ENCODE measurements at regions not wholly inside any gene's neighbourhood (a gene's known extent, or its start where the extent isn't known, plus 50 kb on each side); places are given as distances from the start of the nearest gene placed in this dataset.

DNA sequence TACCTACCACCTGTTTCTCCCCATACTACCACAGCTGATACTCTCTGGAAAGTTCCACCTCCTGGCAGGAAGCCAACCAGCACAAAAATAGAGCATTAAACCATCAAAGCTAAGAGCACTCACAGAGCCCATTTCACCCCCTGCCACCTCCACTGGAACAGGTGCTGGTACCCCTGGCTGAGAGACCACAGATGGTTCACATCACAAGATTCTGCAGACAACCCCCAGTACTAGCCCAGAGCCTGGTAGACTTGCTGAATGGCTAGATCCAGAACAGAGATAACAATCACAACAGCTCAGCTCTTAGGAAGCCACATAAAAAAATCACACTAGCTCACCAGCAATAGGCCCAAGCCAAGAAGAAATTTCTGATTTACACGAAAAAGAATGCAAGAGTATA lies 855.2 kb downstream of the FSCB start:
- POLR2A ChIA-PET (ENCODE audit: low non-redundant PET): no interaction called here
- no peak for TF ChIP-seq EZH2 (IDR thresholded peaks at IDR 0.05; ENCODE audit: borderline replicate concordance, low read depth, low read length, poor library complexity, severe bottlenecking)
- TF ChIP-seq, protein P1, sequence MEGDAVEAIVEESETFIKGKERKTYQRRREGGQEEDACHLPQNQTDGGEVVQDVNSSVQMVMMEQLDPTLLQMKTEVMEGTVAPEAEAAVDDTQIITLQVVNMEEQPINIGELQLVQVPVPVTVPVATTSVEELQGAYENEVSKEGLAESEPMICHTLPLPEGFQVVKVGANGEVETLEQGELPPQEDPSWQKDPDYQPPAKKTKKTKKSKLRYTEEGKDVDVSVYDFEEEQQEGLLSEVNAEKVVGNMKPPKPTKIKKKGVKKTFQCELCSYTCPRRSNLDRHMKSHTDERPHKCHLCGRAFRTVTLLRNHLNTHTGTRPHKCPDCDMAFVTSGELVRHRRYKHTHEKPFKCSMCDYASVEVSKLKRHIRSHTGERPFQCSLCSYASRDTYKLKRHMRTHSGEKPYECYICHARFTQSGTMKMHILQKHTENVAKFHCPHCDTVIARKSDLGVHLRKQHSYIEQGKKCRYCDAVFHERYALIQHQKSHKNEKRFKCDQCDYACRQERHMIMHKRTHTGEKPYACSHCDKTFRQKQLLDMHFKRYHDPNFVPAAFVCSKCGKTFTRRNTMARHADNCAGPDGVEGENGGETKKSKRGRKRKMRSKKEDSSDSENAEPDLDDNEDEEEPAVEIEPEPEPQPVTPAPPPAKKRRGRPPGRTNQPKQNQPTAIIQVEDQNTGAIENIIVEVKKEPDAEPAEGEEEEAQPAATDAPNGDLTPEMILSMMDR (conservative IDR thresholded peaks at IDR 0.05; ENCODE audit: low read depth, low read length): no peak
- CTCF ChIA-PET: no interaction called here
- Histone ChIP-seq H3K27me3 (replicated peaks; ENCODE audit: insufficient read depth, low read depth, low read length, poor library complexity) (no peaks in the 10 kb centered on the region), H3K27ac (ENCODE audit: low read depth, low read length, poor library complexity, severe bottlenecking) (no peak overlapping the region), H3K9me3 (ENCODE audit: low read depth, low read length, poor library complexity, severe bottlenecking) (no peaks in the 10 kb centered on the region), H3K36me3 (ENCODE audit: insufficient read depth, low read length, poor library complexity, severe bottlenecking) (no peaks in the 10 kb centered on the region), H3K4me3 (ENCODE audit: low read depth, low read length, poor library complexity, severe bottlenecking) (no peak overlapping the region), H3K4me1 (ENCODE audit: insufficient read depth, low read length, poor library complexity, severe bottlenecking) (no peaks in the 10 kb centered on the region)
- no TSS peak for BruUV-seq (replicated peaks)
- no peak for DNase-seq (ENCODE audit: low spot score)
- intact Hi-C loops (cut with micrococcal nuclease; ENCODE audit: unreplicated experiment): no loop called here

DNA sequence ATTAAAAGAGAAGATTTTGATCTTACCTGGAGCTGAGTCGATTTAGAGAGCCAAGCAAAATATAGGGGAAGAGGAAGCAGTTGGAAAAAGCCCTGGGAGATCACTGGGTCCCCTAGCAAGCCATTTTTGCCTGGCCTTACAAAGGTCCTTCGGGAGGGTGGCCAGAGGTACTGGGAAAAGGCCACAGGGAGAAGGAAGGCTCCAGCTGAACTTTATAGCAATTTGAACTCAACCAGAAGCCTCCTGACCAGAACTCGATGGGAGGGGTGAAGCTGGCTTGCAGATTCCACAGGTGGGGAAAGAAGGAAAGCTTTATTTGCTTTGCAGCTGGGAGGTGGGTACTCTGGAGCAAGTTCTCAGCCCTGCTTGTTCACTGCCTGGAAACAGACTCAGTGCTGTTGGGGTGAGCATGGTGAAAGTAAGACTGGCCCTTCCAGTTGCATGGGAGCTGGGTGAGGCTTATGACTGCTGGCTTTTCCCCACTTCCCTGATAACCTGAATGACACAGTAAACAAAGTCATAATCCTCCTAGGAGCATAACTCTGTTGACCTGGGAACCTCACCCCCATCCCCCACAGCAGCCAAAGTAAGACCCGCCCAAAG lies 855.8 kb downstream of the FSCB start:
- no TSS peak for BruUV-seq (replicated peaks)
- POLR2A ChIA-PET (ENCODE audit: low non-redundant PET): no interaction called here
- Histone ChIP-seq H3K27ac (ENCODE audit: low read depth, low read length, poor library complexity, severe bottlenecking) (no peak overlapping the region), H3K4me3 (ENCODE audit: low read depth, low read length, poor library complexity, severe bottlenecking) (no peak overlapping the region), H3K27me3 (replicated peaks; ENCODE audit: insufficient read depth, low read depth, low read length, poor library complexity) (no peaks in the 10 kb centered on the region), H3K4me1 (ENCODE audit: insufficient read depth, low read length, poor library complexity, severe bottlenecking) (no peaks in the 10 kb centered on the region), H3K36me3 (ENCODE audit: insufficient read depth, low read length, poor library complexity, severe bottlenecking) (no peaks in the 10 kb centered on the region), H3K9me3 (ENCODE audit: low read depth, low read length, poor library complexity, severe bottlenecking) (no peaks in the 10 kb centered on the region)
- TF ChIP-seq, protein P1 (conservative IDR thresholded peaks at IDR 0.05; ENCODE audit: low read depth, low read length): no peak
- TF ChIP-seq EZH2 (IDR thresholded peaks at IDR 0.05; ENCODE audit: borderline replicate concordance, low read depth, low read length, poor library complexity, severe bottlenecking): no peak
- intact Hi-C loops (cut with micrococcal nuclease; ENCODE audit: unreplicated experiment): no loop called here
- DNase-seq (ENCODE audit: low spot score): no peak
- CTCF ChIA-PET: no interaction called here

DNA sequence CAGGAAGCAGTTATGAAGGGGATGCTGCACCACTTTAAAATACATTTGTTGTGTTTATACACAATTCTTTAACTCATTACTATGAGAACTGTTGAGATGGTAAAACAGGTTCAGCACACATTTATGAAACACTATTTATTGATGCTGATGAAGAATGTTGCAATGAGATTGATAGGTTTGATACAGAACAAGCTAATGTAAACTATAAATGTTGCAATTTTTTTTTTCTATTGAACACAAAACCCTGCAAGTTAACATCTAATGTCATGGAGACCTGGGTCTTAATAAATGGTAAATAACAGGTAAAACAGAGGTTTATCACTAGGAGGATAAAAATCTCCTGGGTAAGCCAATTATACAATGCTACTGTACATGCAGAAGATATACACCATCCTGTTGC lies 857.6 kb downstream of the FSCB start:
- Histone ChIP-seq H3K27me3 (replicated peaks; ENCODE audit: insufficient read depth, low read depth, low read length, poor library complexity) (no peaks in the 10 kb centered on the region), H3K4me1 (ENCODE audit: insufficient read depth, low read length, poor library complexity, severe bottlenecking) (no peaks in the 10 kb centered on the region), H3K9me3 (ENCODE audit: low read depth, low read length, poor library complexity, severe bottlenecking) (no peaks in the 10 kb centered on the region), H3K27ac (ENCODE audit: low read depth, low read length, poor library complexity, severe bottlenecking) (no peak overlapping the region), H3K4me3 (ENCODE audit: low read depth, low read length, poor library complexity, severe bottlenecking) (no peak overlapping the region), H3K36me3 (ENCODE audit: insufficient read depth, low read length, poor library complexity, severe bottlenecking) (no peaks in the 10 kb centered on the region)
- ChIA-PET CTCF (no interaction called here), POLR2A (ENCODE audit: low non-redundant PET) (no interaction called here)
- TF ChIP-seq, protein P1 (conservative IDR thresholded peaks at IDR 0.05; ENCODE audit: low read depth, low read length): no peak
- TF ChIP-seq EZH2 (IDR thresholded peaks at IDR 0.05; ENCODE audit: borderline replicate concordance, low read depth, low read length, poor library complexity, severe bottlenecking): no peak
- intact Hi-C loops (cut with micrococcal nuclease; ENCODE audit: unreplicated experiment): no loop called here
- BruUV-seq (replicated peaks): no TSS peak
- no peak for DNase-seq (ENCODE audit: low spot score)
